HEK293T (cell line): ENCODE measurements at regions not wholly inside any gene's neighbourhood (a gene's known extent, or its start where the extent isn't known, plus 50 kb on each side); places are given as distances from the start of the nearest gene placed in this dataset.

Experiments
- BHLHE40 ChIP-seq: fragments of 450-650 bp; IDR thresholded peaks from 2 replicates; pipeline ENCODE4 v1.6.1; 2016; ENCODE audit warnings: mild to moderate bottlenecking, moderate library complexity, borderline replicate concordance
- ELF4 ChIP-seq: fragments of 450-650 bp; IDR thresholded peaks from 2 replicates; pipeline ENCODE4 v1.6.1; 2017; ENCODE audit warnings: antibody characterized with exemption
- FOXA1 ChIP-seq: fragments of 450-650 bp; IDR thresholded peaks from 2 replicates; pipeline ENCODE4 v1.6.1; 2016; ENCODE audit warnings: mild to moderate bottlenecking
- FOXM1 ChIP-seq: fragments of 450-650 bp; IDR thresholded peaks from 2 replicates; pipeline ENCODE4 v1.6.1; 2017; ENCODE audit warnings: mild to moderate bottlenecking, borderline replicate concordance
- HDGF ChIP-seq: fragments of 450-650 bp; IDR thresholded peaks from 2 replicates; pipeline ENCODE4 v1.6.1; 2017; ENCODE audit warnings: antibody characterized with exemption, borderline replicate concordance
- L3MBTL2 ChIP-seq: fragments of 450-650 bp; conservative IDR thresholded peaks from 2 replicates; pipeline ENCODE4 v1.6.1; 2016; ENCODE audit warnings: mild to moderate bottlenecking
- LEF1 ChIP-seq: fragments of 450-650 bp; IDR thresholded peaks from 2 replicates; pipeline ENCODE4 v1.6.1; 2017; ENCODE audit warnings: mild to moderate bottlenecking, borderline replicate concordance
- NFRKB ChIP-seq: fragments of 450-650 bp; IDR thresholded peaks from 2 replicates; pipeline ENCODE4 v1.6.1; 2016; ENCODE audit warnings: mild to moderate bottlenecking, moderate library complexity
- PKNOX1 ChIP-seq: fragments of 450-650 bp; IDR thresholded peaks from 2 replicates; pipeline ENCODE4 v1.6.1; 2016
- SP1 ChIP-seq: fragments of 450-650 bp; IDR thresholded peaks from 2 replicates; pipeline ENCODE4 v1.6.1; 2017
- SUZ12 ChIP-seq: fragments of 450-650 bp; IDR thresholded peaks from 2 replicates; pipeline ENCODE4 v1.6.1; 2016; ENCODE audit warnings: mild to moderate bottlenecking
- TARDBP ChIP-seq: fragments of 450-650 bp; IDR thresholded peaks from 2 replicates; pipeline ENCODE4 v1.6.1; 2016
- ZNF384 ChIP-seq: fragments of 450-650 bp; IDR thresholded peaks from 2 replicates; pipeline ENCODE4 v1.6.1; 2016

- TF ChIP-seq ELF4, result no peak
- no peak for TF ChIP-seq SP1
- TF ChIP-seq TARDBP, result no peak
- no peak for TF ChIP-seq ZNF384
- no peak for TF ChIP-seq L3MBTL2
- TF ChIP-seq BHLHE40, result no peak
- TF ChIP-seq NFRKB, result no peak
- TF ChIP-seq FOXA1, result no peak
- TF ChIP-seq FOXM1, result no peak
- no peak for TF ChIP-seq HDGF
- TF ChIP-seq LEF1, result no peak
- TF ChIP-seq SUZ12, result no peak
- no peak for TF ChIP-seq PKNOX1
Measured at GRCh38 chr1:184299796-184300195, 87.0 kb upstream of the C1orf21 start.
